ENCODE measurements at regions not wholly inside any gene's neighbourhood (a gene's known extent, or its start where the extent isn't known, plus 50 kb on each side); places are given as distances from the start of the nearest gene placed in this dataset.

GRCh38 chr15:39427705-39428104, 153.2 kb upstream of the THBS1 start:
- no peak for DNase-seq (ENCODE audit: low spot score)

- DNase-seq (ENCODE audit: low spot score): no peak
Observed at GRCh38 chr15:39429898-39430357, 151.0 kb upstream of the THBS1 start.

- DNase-seq (ENCODE audit: low spot score): no peak
Observed at GRCh38 chr15:39430389-39430788, 150.5 kb upstream of the THBS1 start.

- no peak for DNase-seq (ENCODE audit: low spot score)
Observed at GRCh38 chr15:39431376-39431775, 149.5 kb upstream of the THBS1 start.

- no peak for DNase-seq (ENCODE audit: low spot score)
Observed at GRCh38 chr15:39432026-39432425, 148.9 kb upstream of the THBS1 start.

GRCh38 chr15:39432912-39433348, 147.9 kb upstream of the THBS1 start:
- no peak for DNase-seq (ENCODE audit: low spot score)

GRCh38 chr15:39433376-39433775, 147.5 kb upstream of the THBS1 start:
- DNase-seq (ENCODE audit: low spot score): no peak

GRCh38 chr15:39434163-39434562, 146.7 kb upstream of the THBS1 start:
- DNase-seq (ENCODE audit: low spot score): no peak

GRCh38 chr15:39434751-39435238, 146.1 kb upstream of the THBS1 start:
- DNase-seq (ENCODE audit: low spot score): no peak

GRCh38 chr15:39435244-39435643, 145.6 kb upstream of the THBS1 start:
- DNase-seq (ENCODE audit: low spot score): no peak

GRCh38 chr15:39438260-39438659, 142.6 kb upstream of the THBS1 start:
- no peak for DNase-seq (ENCODE audit: low spot score)

- no peak for DNase-seq (ENCODE audit: low spot score)
Observed at GRCh38 chr15:39438799-39439592, 141.9 kb upstream of the THBS1 start.

- DNase-seq (ENCODE audit: low spot score): no peak
Observed at GRCh38 chr15:39442898-39443297, 138.0 kb upstream of the THBS1 start.

- DNase-seq (ENCODE audit: low spot score): no peak
Observed at GRCh38 chr15:39443659-39444219, 137.1 kb upstream of the THBS1 start.

GRCh38 chr15:39444735-39445470, 136.0 kb upstream of the THBS1 start:
- DNase-seq (ENCODE audit: low spot score): no peak

- DNase-seq (ENCODE audit: low spot score): no peak
Observed at GRCh38 chr15:39445931-39446330, 134.9 kb upstream of the THBS1 start.

GRCh38 chr15:39447346-39447745, 133.5 kb upstream of the THBS1 start:
- no peak for DNase-seq (ENCODE audit: low spot score)

- no peak for DNase-seq (ENCODE audit: low spot score)
Observed at GRCh38 chr15:39447881-39448280, 133.0 kb upstream of the THBS1 start.

- no peak for DNase-seq (ENCODE audit: low spot score)
Observed at GRCh38 chr15:39448409-39448808, 132.5 kb upstream of the THBS1 start.

- no peak for DNase-seq (ENCODE audit: low spot score)
Observed at GRCh38 chr15:39451121-39451688, 129.7 kb upstream of the THBS1 start.

GRCh38 chr15:39451871-39452270, 129.0 kb upstream of the THBS1 start:
- no peak for DNase-seq (ENCODE audit: low spot score)

GRCh38 chr15:39453620-39454019, 127.3 kb upstream of the THBS1 start:
- no peak for DNase-seq (ENCODE audit: low spot score)

All from HuH-7 (cell line).